Smooth muscle cell (in vitro differentiated cells): ENCODE measurements at regions not wholly inside any gene's neighbourhood (a gene's known extent, or its start where the extent isn't known, plus 50 kb on each side); places are given as distances from the start of the nearest gene placed in this dataset.

Experiments used
- DNase-seq: peaks from one replicate; lab custom pipeline; 2025; ENCODE audit not compliant: unreplicated experiment; lab: John Stamatoyannopoulos, UW
- H2AFZ ChIP-seq: fragments of 200-600 bp; sonication (generic); 2 replicates; pipeline ENCODE4 v1.6.0; 2016; ENCODE audit warnings: antibody characterized with exemption, low read depth, mild to moderate bottlenecking
- H3F3A ChIP-seq: fragments of 200-600 bp; sonication (generic); 2 replicates; pipeline ENCODE4 v1.6.0; 2017; ENCODE audit warnings: antibody characterized with exemption, low read depth
- H3K27ac ChIP-seq: fragments of 200-600 bp; sonication (generic); 2 replicates; pipeline ENCODE4 v1.5.1; 2016; ENCODE audit warnings: low read depth, mild to moderate bottlenecking
- H3K27me3 ChIP-seq: fragments of 200-600 bp; sonication (generic); 2 replicates; pipeline ENCODE4 v1.6.1; 2016; ENCODE audit warnings: low read depth, mild to moderate bottlenecking
- H3K36me3 ChIP-seq: fragments of 200-600 bp; sonication (generic); 2 replicates; pipeline ENCODE4 v1.5.1; 2016; ENCODE audit warnings: low read depth
- H3K4me1 ChIP-seq: fragments of 200-600 bp; sonication (generic); 2 replicates; pipeline ENCODE4 v1.5.1; 2016; ENCODE audit warnings: low read depth
- H3K4me2 ChIP-seq: fragments of 200-600 bp; sonication (generic); 2 replicates; pipeline ENCODE4 v1.6.0; 2016; ENCODE audit warnings: mild to moderate bottlenecking
- H3K4me3 ChIP-seq: fragments of 200-600 bp; sonication (generic); 2 replicates; pipeline ENCODE4 v1.5.1; 2016; ENCODE audit warnings: mild to moderate bottlenecking
- H3K79me2 ChIP-seq: fragments of 200-600 bp; sonication (generic); 2 replicates; pipeline ENCODE4 v1.6.0; 2016; ENCODE audit warnings: low read depth, mild to moderate bottlenecking
- H3K9ac ChIP-seq: fragments of 200-600 bp; sonication (generic); 2 replicates; pipeline ENCODE4 v1.6.0; 2016; ENCODE audit warnings: low read depth
- H3K9me3 ChIP-seq: fragments of 200-600 bp; sonication (generic); replicated peaks from 2 replicates; pipeline ENCODE4 v1.5.1; 2016; ENCODE audit warnings: low read depth
- H4K20me1 ChIP-seq: fragments of 200-600 bp; sonication (generic); 2 replicates; pipeline ENCODE4 v1.6.0; 2016; ENCODE audit warnings: low read depth
- CTCF ChIP-seq: fragments of 200-600 bp; sonication (generic); IDR thresholded peaks from 2 replicates; pipeline ENCODE4 v1.5.1; 2017; ENCODE audit warnings: borderline replicate concordance, mild to moderate bottlenecking, antibody characterized with exemption; ENCODE audit not compliant: insufficient read depth, poor library complexity, severe bottlenecking
- WGBS: methylation state at CpG from one replicate; pipeline ENCODE4 v1.1.7; 2016; ENCODE audit warnings: low lambda C conversion rate; 5-methylcytosine and 5-hydroxymethylcytosine counted together

GRCh38 chr3:163936543-163936942 lies 1141.8 kb downstream of the SI start:
- no peak for TF ChIP-seq CTCF
- no peaks in the 10 kb centered on the region for H4K20me1 ChIP-seq
- H3K27ac ChIP-seq, result no peak overlapping the region
- H3K36me3 ChIP-seq, result no peaks in the 10 kb centered on the region
- no peak for DNase-seq
- H3K4me1 ChIP-seq, result no peaks in the 10 kb centered on the region
- no peak overlapping the region for H2AFZ ChIP-seq
- peaks cover 3% of the 10 kb centered on the region for H3F3A ChIP-seq
- H3K4me2 ChIP-seq, result no peak overlapping the region
- H3K9ac ChIP-seq, result no peak overlapping the region
- no peaks in the 10 kb centered on the region for H3K9me3 ChIP-seq
- no peak overlapping the region for H3K4me3 ChIP-seq
- 73% methylated on average over 1 of the region's 1 CpG for WGBS
- H3K79me2 ChIP-seq, result no peaks in the 10 kb centered on the region
- H3K27me3 ChIP-seq, result no peaks in the 10 kb centered on the region

- 61% methylated on average over 3 of the region's 3 CpGs for WGBS
- peaks cover under 1% of the 10 kb centered on the region for H3F3A ChIP-seq
These were observed 1142.9 kb downstream of the SI start for GRCh38 chr3:163935411-163935810.

GRCh38 chr3:163929069-163929652 lies 1149.1 kb downstream of the SI start:
- Histone ChIP-seq H3F3A (no peaks in the 10 kb centered on the region), H3K4me1 (no peaks in the 10 kb centered on the region), H3K27ac (no peak overlapping the region), H3K36me3 (no peaks in the 10 kb centered on the region), H3K4me3 (no peak overlapping the region), H3K4me2 (no peak overlapping the region), H3K9ac (no peak overlapping the region), H4K20me1 (no peaks in the 10 kb centered on the region), H2AFZ (peak overlapping the region; percentile 30), H3K27me3 (no peaks in the 10 kb centered on the region), H3K79me2 (no peaks in the 10 kb centered on the region), H3K9me3 (no peaks in the 10 kb centered on the region)
- DNase-seq, result no peak
- no peak for TF ChIP-seq CTCF
- WGBS, result 93% methylated on average over 2 of the region's 2 CpGs

More at GRCh38 chr3:163935411-163935810, 1142.9 kb downstream of the SI start:
- Histone ChIP-seq H3K9me3 (no peaks in the 10 kb centered on the region), H3K79me2 (no peaks in the 10 kb centered on the region), H3K4me1 (no peaks in the 10 kb centered on the region), H3K4me3 (no peak overlapping the region), H4K20me1 (no peaks in the 10 kb centered on the region), H3K27me3 (no peaks in the 10 kb centered on the region), H3K36me3 (no peaks in the 10 kb centered on the region), H3K27ac (no peak overlapping the region), H3K9ac (no peak overlapping the region), H2AFZ (no peak overlapping the region), H3K4me2 (no peak overlapping the region)
- TF ChIP-seq CTCF, result no peak
- no peak for DNase-seq

GRCh38 chr3:163927521-163927920 lies 1150.8 kb downstream of the SI start:
- Histone ChIP-seq H3K4me2 (no peak overlapping the region), H4K20me1 (no peaks in the 10 kb centered on the region), H2AFZ (no peak overlapping the region), H3F3A (no peaks in the 10 kb centered on the region), H3K9me3 (no peaks in the 10 kb centered on the region), H3K4me1 (no peaks in the 10 kb centered on the region), H3K79me2 (no peaks in the 10 kb centered on the region), H3K4me3 (no peak overlapping the region), H3K9ac (no peak overlapping the region), H3K27ac (no peak overlapping the region), H3K27me3 (no peaks in the 10 kb centered on the region), H3K36me3 (no peaks in the 10 kb centered on the region)
- WGBS, result 93% methylated on average over 1 of the region's 1 CpG
- TF ChIP-seq CTCF, result no peak
- DNase-seq, result no peak
